ENCODE measurements at regions not wholly inside any gene's neighbourhood (a gene's known extent, or its start where the extent isn't known, plus 50 kb on each side); places are given as distances from the start of the nearest gene placed in this dataset.

DNA sequence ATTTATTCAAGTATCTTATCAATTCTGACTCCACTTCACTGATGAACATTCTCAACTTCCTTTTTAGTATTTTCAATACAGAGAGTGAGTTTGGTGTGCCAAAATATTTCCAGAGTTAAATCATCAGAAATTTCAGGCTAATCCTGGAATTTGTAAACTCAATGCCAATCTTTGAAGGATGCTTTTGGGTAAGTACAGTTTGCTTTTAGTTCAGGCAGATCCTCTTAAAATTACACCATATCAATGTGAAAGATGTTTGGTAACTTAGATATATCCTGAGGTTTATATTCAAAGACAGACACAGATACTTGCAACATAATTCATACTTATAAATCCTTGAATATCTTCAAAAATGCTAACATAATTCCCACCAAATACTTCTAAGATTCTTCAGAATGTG, 76.0 kb upstream of the FAM47B start:
- H3K4me3 ChIP-seq (ENCODE audit: low read length in 3 of 3), result no peak overlapping the region
- TF ChIP-seq, protein P1, sequence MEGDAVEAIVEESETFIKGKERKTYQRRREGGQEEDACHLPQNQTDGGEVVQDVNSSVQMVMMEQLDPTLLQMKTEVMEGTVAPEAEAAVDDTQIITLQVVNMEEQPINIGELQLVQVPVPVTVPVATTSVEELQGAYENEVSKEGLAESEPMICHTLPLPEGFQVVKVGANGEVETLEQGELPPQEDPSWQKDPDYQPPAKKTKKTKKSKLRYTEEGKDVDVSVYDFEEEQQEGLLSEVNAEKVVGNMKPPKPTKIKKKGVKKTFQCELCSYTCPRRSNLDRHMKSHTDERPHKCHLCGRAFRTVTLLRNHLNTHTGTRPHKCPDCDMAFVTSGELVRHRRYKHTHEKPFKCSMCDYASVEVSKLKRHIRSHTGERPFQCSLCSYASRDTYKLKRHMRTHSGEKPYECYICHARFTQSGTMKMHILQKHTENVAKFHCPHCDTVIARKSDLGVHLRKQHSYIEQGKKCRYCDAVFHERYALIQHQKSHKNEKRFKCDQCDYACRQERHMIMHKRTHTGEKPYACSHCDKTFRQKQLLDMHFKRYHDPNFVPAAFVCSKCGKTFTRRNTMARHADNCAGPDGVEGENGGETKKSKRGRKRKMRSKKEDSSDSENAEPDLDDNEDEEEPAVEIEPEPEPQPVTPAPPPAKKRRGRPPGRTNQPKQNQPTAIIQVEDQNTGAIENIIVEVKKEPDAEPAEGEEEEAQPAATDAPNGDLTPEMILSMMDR (IDR thresholded peaks at IDR 0.05; ENCODE audit: borderline replicate concordance, extremely low read depth, insufficient read depth), result no peak
- FAIRE-seq (no peak), DNase-seq (no peak)
- peaks cover 2% of the 10 kb centered on the region for H3K27me3 ChIP-seq (ENCODE audit: control insufficient read depth, insufficient read depth, low read length)
- H3K36me3 ChIP-seq (ENCODE audit: control insufficient read depth in 2 of 3, insufficient read depth in 3 of 3, low read length in 3 of 3), result no peaks in the 10 kb centered on the region
- no peaks in the 10 kb centered on the region for H3K4me1 ChIP-seq (ENCODE audit: control insufficient read depth in 2 of 3, insufficient read depth in 2 of 3, low read depth in 1 of 3, low read length in 3 of 3)
- H3K27ac ChIP-seq (ENCODE audit: low read depth in 2 of 2, low read length in 2 of 2), result no peak overlapping the region
- no peaks in the 10 kb centered on the region for H3K9me3 ChIP-seq (ENCODE audit: control insufficient read depth in 2 of 3, insufficient read depth in 1 of 3, low read length in 3 of 3)
- intact Hi-C loops (cut with DNase I), result no loop called here
- H3K9ac ChIP-seq (ENCODE audit: low read length in 3 of 3), result no peak overlapping the region

DNA sequence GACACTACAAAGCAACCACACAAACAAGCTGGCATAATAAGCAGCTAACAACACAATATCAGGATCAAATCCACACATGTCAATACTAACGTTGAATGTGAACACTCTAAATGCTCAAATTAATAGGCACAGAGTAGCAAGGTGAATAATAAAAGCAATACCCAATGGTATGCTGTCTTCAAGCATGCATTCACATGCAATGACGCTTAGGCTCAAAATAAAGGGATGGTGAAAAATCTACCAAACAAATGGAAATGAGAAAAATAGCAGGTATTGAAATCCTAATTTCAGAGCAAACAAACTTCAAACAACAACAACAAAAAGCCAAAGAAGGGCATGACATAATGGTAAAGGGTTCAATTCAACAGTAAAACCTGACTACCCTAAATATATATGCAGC, 74.0 kb upstream of the FAM47B start:
- no peak overlapping the region for H3K4me3 ChIP-seq (ENCODE audit: low read length in 3 of 3)
- H3K36me3 ChIP-seq (ENCODE audit: control insufficient read depth in 2 of 3, insufficient read depth in 3 of 3, low read length in 3 of 3), result no peaks in the 10 kb centered on the region
- no peaks in the 10 kb centered on the region for H3K9me3 ChIP-seq (ENCODE audit: control insufficient read depth in 2 of 3, insufficient read depth in 1 of 3, low read length in 3 of 3)
- FAIRE-seq (no peak), DNase-seq (no peak)
- intact Hi-C loops (cut with DNase I), result no loop called here
- no peaks in the 10 kb centered on the region for H3K4me1 ChIP-seq (ENCODE audit: control insufficient read depth in 2 of 3, insufficient read depth in 2 of 3, low read depth in 1 of 3, low read length in 3 of 3)
- TF ChIP-seq, protein P1 (IDR thresholded peaks at IDR 0.05; ENCODE audit: borderline replicate concordance, extremely low read depth, insufficient read depth), result no peak
- no peak overlapping the region for H3K27ac ChIP-seq (ENCODE audit: low read depth in 2 of 2, low read length in 2 of 2)
- H3K27me3 ChIP-seq (ENCODE audit: control insufficient read depth, insufficient read depth, low read length), result no peaks in the 10 kb centered on the region
- no peak overlapping the region for H3K9ac ChIP-seq (ENCODE audit: low read length in 3 of 3)

DNA sequence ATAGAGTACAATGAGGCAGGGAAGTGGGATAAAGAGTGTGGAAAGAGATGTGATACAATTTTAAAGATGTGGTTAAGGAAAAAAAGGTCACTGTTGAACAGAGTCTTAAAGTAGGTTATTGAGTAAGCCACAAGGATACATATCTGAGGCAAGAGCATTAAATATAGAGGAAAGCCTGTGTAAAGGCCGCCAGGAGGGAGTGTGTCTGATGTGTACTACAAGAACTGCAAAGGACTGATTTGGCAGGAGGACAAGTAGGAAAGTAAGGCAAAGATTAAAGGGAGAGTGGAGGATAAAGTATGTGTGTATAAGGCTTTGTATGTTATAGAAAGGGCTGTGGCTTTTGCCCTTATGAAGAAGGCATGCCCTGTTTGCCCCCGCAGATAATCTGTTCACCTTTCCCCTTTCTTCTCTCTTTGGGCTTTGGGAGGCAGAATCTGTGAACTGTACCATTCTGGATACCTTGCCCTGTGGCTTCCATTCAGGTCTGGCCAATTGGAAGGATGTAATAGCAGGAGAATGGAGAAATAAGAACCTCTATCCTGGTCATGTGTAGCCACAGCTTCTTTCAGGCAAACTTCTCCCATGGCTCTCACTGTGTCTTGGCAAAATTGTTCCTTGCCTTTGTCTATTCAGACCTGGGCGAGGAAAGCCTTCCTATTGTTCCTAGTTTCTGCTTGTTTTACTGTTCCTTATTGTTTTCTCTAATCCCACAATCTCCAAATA, 68.9 kb upstream of the FAM47B start:
- TF ChIP-seq, protein P1 (IDR thresholded peaks at IDR 0.05; ENCODE audit: borderline replicate concordance, extremely low read depth, insufficient read depth), result no peak
- Histone ChIP-seq H3K27ac (ENCODE audit: low read depth in 2 of 2, low read length in 2 of 2) (no peak overlapping the region), H3K27me3 (ENCODE audit: control insufficient read depth, insufficient read depth, low read length) (no peaks in the 10 kb centered on the region), H3K9ac (ENCODE audit: low read length in 3 of 3) (no peak overlapping the region), H3K4me3 (ENCODE audit: low read length in 3 of 3) (no peak overlapping the region), H3K9me3 (ENCODE audit: control insufficient read depth in 2 of 3, insufficient read depth in 1 of 3, low read length in 3 of 3) (no peaks in the 10 kb centered on the region), H3K4me1 (ENCODE audit: control insufficient read depth in 2 of 3, insufficient read depth in 2 of 3, low read depth in 1 of 3, low read length in 3 of 3) (no peaks in the 10 kb centered on the region), H3K36me3 (ENCODE audit: control insufficient read depth in 2 of 3, insufficient read depth in 3 of 3, low read length in 3 of 3) (no peaks in the 10 kb centered on the region)
- DNase-seq (no peak), FAIRE-seq (no peak)
- intact Hi-C loops (cut with DNase I), result no loop called here

- Histone ChIP-seq H3K27ac (ENCODE audit: low read depth in 2 of 2, low read length in 2 of 2) (no peak overlapping the region), H3K9me3 (ENCODE audit: control insufficient read depth in 2 of 3, insufficient read depth in 1 of 3, low read length in 3 of 3) (no peaks in the 10 kb centered on the region), H3K9ac (ENCODE audit: low read length in 3 of 3) (no peak overlapping the region), H3K4me1 (ENCODE audit: control insufficient read depth in 2 of 3, insufficient read depth in 2 of 3, low read depth in 1 of 3, low read length in 3 of 3) (no peaks in the 10 kb centered on the region), H3K27me3 (ENCODE audit: control insufficient read depth, insufficient read depth, low read length) (no peaks in the 10 kb centered on the region), H3K36me3 (ENCODE audit: control insufficient read depth in 2 of 3, insufficient read depth in 3 of 3, low read length in 3 of 3) (no peaks in the 10 kb centered on the region), H3K4me3 (ENCODE audit: low read length in 3 of 3) (no peak overlapping the region)
- FAIRE-seq (no peak), DNase-seq (no peak)
- TF ChIP-seq, protein P1 (IDR thresholded peaks at IDR 0.05; ENCODE audit: borderline replicate concordance, extremely low read depth, insufficient read depth), result no peak
- intact Hi-C loops (cut with DNase I), result no loop called here
Measured at GRCh38 chrX:34874763-34875162, 67.8 kb upstream of the FAM47B start.

All from kidney (tissue), 13 donors.